ENCODE measurements at regions not wholly inside any gene's neighbourhood (a gene's known extent, or its start where the extent isn't known, plus 50 kb on each side); places are given as distances from the start of the nearest gene placed in this dataset.

GRCh38 chr13:67298297-67298696, 68.2 kb upstream of the PCDH9 start:
- H3K4me3 ChIP-seq: no peak overlapping the region

GRCh38 chr13:67296511-67296910, 66.4 kb upstream of the PCDH9 start:
- Histone ChIP-seq H3K4me1 (no peaks in the 10 kb centered on the region), H3K9me3 (no peaks in the 10 kb centered on the region), H3K27ac (no peak overlapping the region), H3K4me3 (no peak overlapping the region), H3K27me3 (no peaks in the 10 kb centered on the region), H3K36me3 (no peaks in the 10 kb centered on the region)
- intact Hi-C loops (cut with DNase I): no loop called here
- 85 to 90% methylated on average over 2 of the region's 2 CpGs for WGBS, 2 donors
- no peak for DNase-seq
- TF ChIP-seq POLR2A (IDR thresholded peaks at IDR 0.05) (no peak), EP300 (IDR thresholded peaks at IDR 0.05) (no peak), CTCF (IDR thresholded peaks at IDR 0.05) (no peak), POLR2AphosphoS5 (IDR thresholded peaks at IDR 0.05) (no peak)

More at GRCh38 chr13:67298297-67298696, 68.2 kb upstream of the PCDH9 start:
- Histone ChIP-seq H3K36me3 (no peaks in the 10 kb centered on the region), H3K27me3 (no peaks in the 10 kb centered on the region), H3K27ac (no peak overlapping the region), H3K9me3 (no peaks in the 10 kb centered on the region), H3K4me1 (no peaks in the 10 kb centered on the region)
- no peak for DNase-seq
- no peak for TF ChIP-seq POLR2AphosphoS5 (IDR thresholded peaks at IDR 0.05)
- no peak for TF ChIP-seq POLR2A (IDR thresholded peaks at IDR 0.05)
- TF ChIP-seq CTCF (IDR thresholded peaks at IDR 0.05): no peak
- intact Hi-C loops (cut with DNase I): no loop called here

GRCh38 chr13:67292886-67293285, 62.8 kb upstream of the PCDH9 start:
- H3K36me3 ChIP-seq: no peaks in the 10 kb centered on the region
- no peaks in the 10 kb centered on the region for H3K4me1 ChIP-seq
- 49 to 60% methylated on average over 1 of the region's 1 CpG for WGBS, 2 donors
- intact Hi-C loops (cut with DNase I): no loop called here
- H3K4me3 ChIP-seq: no peak overlapping the region
- no peaks in the 10 kb centered on the region for H3K9me3 ChIP-seq
- TF ChIP-seq EP300 (IDR thresholded peaks at IDR 0.05) (no peak), POLR2AphosphoS5 (IDR thresholded peaks at IDR 0.05) (no peak), CTCF (IDR thresholded peaks at IDR 0.05) (no peak), POLR2A (IDR thresholded peaks at IDR 0.05) (no peak)
- H3K27ac ChIP-seq: no peak overlapping the region
- no peak for DNase-seq
- H3K27me3 ChIP-seq: no peaks in the 10 kb centered on the region

GRCh38 chr13:67285611-67286010, 55.5 kb upstream of the PCDH9 start:
- intact Hi-C loops (cut with DNase I): no loop called here
- no peaks in the 10 kb centered on the region for H3K36me3 ChIP-seq
- H3K4me1 ChIP-seq: no peaks in the 10 kb centered on the region
- no peak for DNase-seq
- WGBS, 2 donors: 92 to 95% methylated on average over 1 of the region's 1 CpG
- no peak overlapping the region for H3K27ac ChIP-seq
- no peaks in the 10 kb centered on the region for H3K9me3 ChIP-seq
- H3K27me3 ChIP-seq: no peaks in the 10 kb centered on the region
- TF ChIP-seq POLR2AphosphoS5 (IDR thresholded peaks at IDR 0.05) (no peak), EP300 (IDR thresholded peaks at IDR 0.05) (no peak), POLR2A (IDR thresholded peaks at IDR 0.05) (no peak), CTCF (IDR thresholded peaks at IDR 0.05) (no peak)
- H3K4me3 ChIP-seq: no peak overlapping the region

- no peak for TF ChIP-seq EP300 (IDR thresholded peaks at IDR 0.05)
- no peak for TF ChIP-seq POLR2A (IDR thresholded peaks at IDR 0.05)
- TF ChIP-seq CTCF (IDR thresholded peaks at IDR 0.05): no peak
- TF ChIP-seq POLR2AphosphoS5 (IDR thresholded peaks at IDR 0.05): no peak
- intact Hi-C loops (cut with DNase I): no loop called here
- Histone ChIP-seq H3K27me3 (no peaks in the 10 kb centered on the region), H3K4me3 (no peak overlapping the region), H3K4me1 (no peaks in the 10 kb centered on the region), H3K9me3 (no peaks in the 10 kb centered on the region), H3K27ac (no peak overlapping the region), H3K36me3 (no peaks in the 10 kb centered on the region)
- no peak for DNase-seq
- 36 to 89% methylated on average over 2 of the region's 2 CpGs for WGBS, 2 donors
Measured at GRCh38 chr13:67283637-67284036, 53.5 kb upstream of the PCDH9 start.

Measured in sigmoid colon (tissue), 6 donors.